ENCODE measurements at regions not wholly inside any gene's neighbourhood (a gene's known extent, or its start where the extent isn't known, plus 50 kb on each side); places are given as distances from the start of the nearest gene placed in this dataset.
"Not testable (repeated sequence)": the region's sequence is repeated elsewhere in the genome, so short reads cannot be mapped to it uniquely, and the experiment has no call there.

DNA sequence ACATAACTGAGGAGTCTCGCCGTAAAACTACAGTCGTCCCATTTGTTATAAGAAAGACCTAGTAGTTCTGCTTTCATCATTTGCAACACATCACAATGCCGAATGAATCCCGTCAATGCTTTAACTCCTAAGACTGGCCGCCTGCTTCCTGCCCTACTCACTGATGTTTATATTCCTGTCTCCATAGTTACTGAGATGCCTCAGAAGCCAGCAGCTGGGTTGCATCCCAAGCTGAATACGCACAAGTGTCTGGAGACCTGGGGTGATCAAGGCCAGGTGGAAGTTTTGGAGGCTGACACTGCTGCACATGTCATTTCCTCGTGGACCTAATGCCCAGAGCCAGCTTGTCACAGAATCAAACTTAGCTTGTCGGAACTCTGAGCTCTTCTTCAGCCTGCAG, 95.2 kb upstream of the UBE2E1 start:
- DNase-seq = no peak

- DNase-seq = no peak
Measured at GRCh38 chr3:23711916-23712494, 93.8 kb upstream of the UBE2E1 start.

- DNase-seq = peak; percentile 31 to 47
Measured at GRCh38 chr3:23712656-23713559, 92.8 kb upstream of the UBE2E1 start.

DNA sequence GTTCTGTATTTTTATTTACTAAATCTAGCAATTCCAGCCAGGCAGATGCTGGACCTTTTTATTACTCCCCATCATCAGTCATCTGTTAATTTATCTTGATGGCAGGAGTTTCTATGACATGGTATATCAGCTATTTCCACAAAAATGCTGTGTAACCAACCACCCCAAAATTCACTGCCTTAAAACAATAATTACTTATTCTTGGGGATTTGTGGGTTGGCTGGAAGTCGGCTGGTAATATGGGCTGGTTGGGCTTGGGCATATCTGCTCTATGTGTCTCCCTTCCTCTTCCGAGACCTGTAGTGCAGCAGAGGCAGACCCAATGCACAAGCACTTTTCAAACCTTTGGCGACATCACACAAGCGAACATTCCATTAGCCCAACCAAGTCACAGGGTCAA, 92.1 kb upstream of the UBE2E1 start:
- no peak for DNase-seq

DNA sequence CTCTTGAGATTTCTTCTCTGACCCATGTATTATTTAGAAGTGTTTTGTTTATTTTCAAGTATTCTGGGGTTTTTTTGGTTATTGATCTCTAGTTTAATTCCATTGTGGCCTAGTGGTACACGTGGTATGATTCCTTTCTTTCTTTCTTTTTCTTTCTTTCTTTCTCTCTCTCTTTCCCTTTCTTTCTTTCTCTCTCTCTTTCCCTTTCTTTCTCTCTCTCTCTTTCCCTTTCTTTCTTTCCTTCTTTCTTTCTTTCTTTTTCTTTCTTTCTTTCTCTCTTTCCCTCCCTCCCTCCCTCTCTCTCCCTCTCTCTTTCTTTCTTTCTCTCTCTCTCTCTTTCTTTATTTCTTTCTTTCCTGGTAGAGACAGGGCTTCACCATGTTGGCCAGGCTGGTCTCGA, 85.7 kb upstream of the UBE2E1 start:
- no peak for DNase-seq

DNA sequence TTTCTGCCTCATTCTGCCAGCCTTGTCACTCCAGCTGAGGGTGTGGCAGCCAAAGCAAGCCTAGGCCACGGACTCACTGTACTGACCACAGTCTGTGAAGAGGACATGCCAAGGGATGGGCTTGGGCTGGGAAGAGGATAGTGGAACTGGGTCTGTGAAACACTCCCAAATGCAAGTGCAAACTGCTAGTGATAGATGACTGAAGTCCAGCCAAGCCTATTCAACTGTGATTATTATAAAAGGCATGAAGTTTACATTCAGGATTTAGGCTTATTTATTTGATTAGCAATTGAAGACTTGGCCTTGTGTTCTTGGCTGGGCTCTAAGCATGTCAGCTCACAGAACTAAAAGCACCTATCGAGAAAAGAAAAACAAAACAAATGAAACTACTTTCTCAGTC, 84.9 kb upstream of the UBE2E1 start:
- no peak for DNase-seq

DNA sequence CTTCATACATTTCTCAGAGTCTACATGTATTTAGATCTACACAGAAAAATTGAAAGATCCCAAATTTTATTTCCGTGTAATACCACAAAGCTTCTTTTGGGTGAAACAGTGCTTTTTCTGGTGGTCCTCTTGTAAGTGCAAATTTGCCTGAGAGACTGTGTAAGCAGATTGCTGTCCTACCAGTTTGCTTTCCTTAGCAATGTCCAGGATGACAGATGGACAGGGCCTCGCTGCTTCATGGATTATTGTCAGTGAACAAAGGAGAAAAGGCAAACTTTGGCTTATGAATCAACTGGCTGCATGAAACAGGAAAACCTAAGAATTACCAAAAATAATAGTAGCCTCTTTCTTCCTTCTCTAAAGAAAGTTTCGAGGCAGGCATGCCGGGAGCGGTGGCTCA, 82.6 kb upstream of the UBE2E1 start:
- DNase-seq = no peak

- no peak for DNase-seq
Measured at GRCh38 chr3:23723930-23724329, 81.8 kb upstream of the UBE2E1 start.

DNA sequence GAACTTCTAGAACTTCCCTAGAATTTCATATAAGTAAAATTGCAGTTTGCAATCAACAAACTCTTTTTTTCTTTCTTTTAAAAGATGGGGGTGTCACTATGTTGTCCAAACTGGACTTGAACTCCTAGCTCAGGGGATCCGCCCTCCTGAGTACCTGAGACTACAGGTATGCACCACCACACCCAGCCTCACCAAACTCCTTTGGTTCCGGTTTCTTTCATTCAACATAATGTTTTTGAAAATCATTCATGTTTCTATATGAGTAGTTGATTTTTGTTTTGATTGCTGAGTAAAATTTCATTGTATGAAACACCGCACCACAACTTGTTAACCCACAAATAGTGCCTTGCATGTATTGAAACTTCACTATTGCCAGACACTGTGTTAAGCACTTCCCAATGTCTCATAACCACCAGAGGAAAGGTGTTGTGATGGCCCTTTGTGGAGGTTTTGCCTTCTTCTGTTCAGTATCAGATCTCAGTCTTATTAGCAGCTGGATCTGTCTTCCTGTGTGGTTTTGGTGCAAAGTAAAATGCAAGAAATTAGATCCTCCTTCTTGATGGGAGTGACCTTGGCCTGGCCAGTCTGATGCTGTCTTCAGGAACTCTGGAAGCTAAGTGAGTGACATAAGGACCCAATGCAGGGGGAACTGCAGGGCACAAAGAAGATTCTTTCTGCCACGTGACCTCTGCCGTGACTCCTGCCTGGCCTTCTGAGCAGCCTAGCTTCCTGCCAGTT, 78.8 kb upstream of the UBE2E1 start:
- no peak for DNase-seq

- DNase-seq = no peak
Measured at GRCh38 chr3:23728601-23729117, 77.1 kb upstream of the UBE2E1 start.

GRCh38 chr3:23729362-23729761, 76.4 kb upstream of the UBE2E1 start:
- not testable (repeated sequence) for DNase-seq

- DNase-seq = no peak
Measured at GRCh38 chr3:23734481-23734880, 71.3 kb upstream of the UBE2E1 start.

- no peak for DNase-seq
Measured at GRCh38 chr3:23735062-23735461, 70.7 kb upstream of the UBE2E1 start.

- DNase-seq = peak; percentile 38 to 71
Measured at GRCh38 chr3:23735535-23736326, 70.0 kb upstream of the UBE2E1 start.

GRCh38 chr3:23738944-23739343, 66.8 kb upstream of the UBE2E1 start:
- DNase-seq = no peak

GRCh38 chr3:23739536-23739935, 66.2 kb upstream of the UBE2E1 start:
- DNase-seq = no peak

DNA sequence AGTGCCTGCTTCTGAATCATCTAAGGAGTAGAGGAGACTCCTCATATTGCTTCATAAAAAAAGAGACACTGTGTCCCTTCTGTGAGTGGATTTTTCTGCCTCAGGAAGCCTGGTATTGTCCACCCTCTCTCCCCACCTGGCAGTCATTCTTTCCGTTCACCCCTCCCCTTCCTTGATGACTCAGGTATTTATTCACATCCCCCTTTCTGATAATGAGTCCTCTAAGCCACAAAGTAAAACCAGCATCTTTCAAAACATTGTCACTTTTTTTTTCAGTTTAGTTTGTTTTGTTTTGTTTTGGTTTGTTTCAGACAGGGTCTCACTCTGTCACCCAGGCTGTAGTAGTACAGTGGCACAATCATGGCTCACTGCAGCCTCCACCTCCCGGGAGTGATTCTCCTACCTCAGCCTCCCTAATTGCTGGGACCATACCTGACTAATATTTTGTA, 65.2 kb upstream of the UBE2E1 start:
- DNase-seq = no peak

DNA sequence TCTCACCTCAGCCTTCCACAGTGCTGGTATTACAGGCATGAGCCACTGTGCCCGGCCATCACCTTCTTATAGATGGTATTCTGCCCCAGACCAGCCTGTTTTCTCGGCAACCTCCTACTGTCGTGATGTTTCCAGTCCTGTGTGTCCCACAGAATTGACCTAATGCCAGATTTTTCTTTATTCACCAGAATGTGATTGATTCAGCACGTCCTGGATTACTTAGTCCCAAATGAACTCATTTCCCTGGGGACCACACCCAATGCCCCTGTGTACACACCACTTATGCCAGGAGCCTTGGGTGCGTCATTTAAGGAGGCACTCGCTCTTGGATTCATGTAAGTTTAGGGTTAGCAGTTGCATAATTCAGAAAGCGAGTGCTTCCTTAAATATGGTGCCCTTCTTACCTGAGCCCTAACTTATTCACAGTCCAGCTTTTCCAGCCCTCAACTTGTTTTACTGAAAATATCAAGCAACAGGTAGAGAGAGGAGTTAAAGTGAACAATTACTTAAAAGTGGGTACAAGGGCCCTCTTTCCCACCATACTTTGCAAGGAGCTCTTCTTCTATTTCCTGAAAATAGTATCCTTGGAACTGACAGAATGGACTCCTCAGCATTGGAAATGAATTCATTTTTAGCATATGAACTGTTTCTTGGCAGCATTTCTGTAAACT, 64.6 kb upstream of the UBE2E1 start:
- DNase-seq = no peak

- DNase-seq = peak; percentile 50 to 62
Measured at GRCh38 chr3:23743141-23743784, 62.5 kb upstream of the UBE2E1 start.

- DNase-seq = no peak
Measured at GRCh38 chr3:23746441-23746840, 59.3 kb upstream of the UBE2E1 start.

DNA sequence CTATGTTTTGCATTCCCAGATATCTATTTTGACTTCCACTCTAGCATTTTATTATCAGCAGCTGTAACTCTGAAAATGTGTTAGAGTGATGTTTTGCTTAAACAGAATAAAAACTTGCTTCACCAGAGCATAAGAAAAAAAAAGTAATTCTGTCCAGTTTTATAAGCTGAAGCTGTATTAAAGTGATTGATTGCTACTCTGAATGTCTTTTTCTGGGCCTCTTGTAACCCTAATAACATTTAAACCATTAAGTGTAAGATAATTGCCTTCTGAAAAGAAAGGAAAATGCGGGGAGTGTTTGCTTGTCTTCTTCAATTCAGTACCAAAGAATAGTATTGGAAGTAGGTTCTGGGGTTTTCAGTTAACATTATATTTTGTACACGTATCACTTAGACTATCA, 57.9 kb upstream of the UBE2E1 start:
- no peak for DNase-seq
